K562 (cell line): ENCODE measurements at regions not wholly inside any gene's neighbourhood (a gene's known extent, or its start where the extent isn't known, plus 50 kb on each side); places are given as distances from the start of the nearest gene placed in this dataset.

Experiments
- CTCF ChIP-seq, 3 experiments: IDR thresholded peaks in 2 of 3; conservative IDR thresholded peaks in 1 of 3; 2 replicates each; pipeline ENCODE4 v1.5.1; 2011 to 2012; ENCODE audit warnings: low read length in 3 of 3, mild to moderate bottlenecking in 3 of 3, control low read depth in 2 of 3, improper control_type of control experiment in 1 of 3, inconsistent platforms in 1 of 3, low read depth in 1 of 3, mixed read lengths in 1 of 3, moderate library complexity in 1 of 3; ENCODE audit not compliant: insufficient read depth in 2 of 3
- EHMT2 ChIP-seq: fragments of 450-650 bp; IDR thresholded peaks from 2 replicates; pipeline ENCODE4 v1.6.1; 2018; ENCODE audit warnings: antibody characterized with exemption
- SIRT6 ChIP-seq: IDR thresholded peaks from one replicate; pipeline ENCODE4 v1.6.1; 2012; ENCODE audit warnings: low read depth, mild to moderate bottlenecking, control low read depth, inconsistent platforms, low read length, moderate library complexity
- USF2 ChIP-seq: sonication (generic); formaldehyde crosslinking; IDR thresholded peaks from 2 replicates; pipeline ENCODE4 v1.5.0; 2020; ENCODE audit warnings: missing genetic modification reagents

GRCh38 chr13:50678464-50679162 lies 164.9 kb downstream of the DLEU7 start:
- TF ChIP-seq CTCF (IDR thresholded peaks at IDR 0.05 in 2 of 3, conservative IDR thresholded peaks at IDR 0.05 in 1 of 3; ENCODE audit: insufficient read depth in 2 of 3, low read depth in 1 of 3, low read length in 3 of 3) (no peak), SIRT6 (no peak), USF2 (no peak), EHMT2 (no peak)
